Frontal cortex (tissue), 3 donors: ENCODE measurements at regions not wholly inside any gene's neighbourhood (a gene's known extent, or its start where the extent isn't known, plus 50 kb on each side); places are given as distances from the start of the nearest gene placed in this dataset.

Experiments used
- DNase-seq, 2 donors: peaks; one replicate each; pipeline ENCODE4 v3.0.0; 2012; ENCODE audit warnings: low spot score in 2 of 2
- FAIRE-seq: peaks from 2 replicates; lab custom pipeline; 2012; peaks lifted over from hg19 to GRCh38; lab: Jason Lieb, UNC
- donor health status: control.
- donor health status: control.
- donor health status: control.

DNA sequence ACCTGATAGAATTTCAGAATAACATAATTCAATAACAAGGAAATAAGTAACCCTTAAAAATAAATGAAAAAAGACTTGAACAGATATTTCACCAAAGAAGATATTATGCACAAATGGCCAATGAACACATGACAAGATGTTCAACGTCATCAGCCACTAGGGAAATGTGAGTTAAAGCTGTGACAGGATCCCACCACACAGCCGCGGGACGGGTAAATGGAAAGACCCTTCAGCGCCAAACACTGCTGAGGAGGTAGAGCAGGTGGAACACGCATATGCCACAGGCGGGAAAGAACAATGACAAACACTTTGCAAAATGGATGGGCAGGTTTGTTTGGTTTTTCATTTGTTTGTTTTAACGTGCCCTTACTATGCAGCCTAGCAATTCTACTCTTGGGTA, 86.1 kb upstream of the RNF32 start:
- DNase-seq (no peak), FAIRE-seq (no peak)

DNA sequence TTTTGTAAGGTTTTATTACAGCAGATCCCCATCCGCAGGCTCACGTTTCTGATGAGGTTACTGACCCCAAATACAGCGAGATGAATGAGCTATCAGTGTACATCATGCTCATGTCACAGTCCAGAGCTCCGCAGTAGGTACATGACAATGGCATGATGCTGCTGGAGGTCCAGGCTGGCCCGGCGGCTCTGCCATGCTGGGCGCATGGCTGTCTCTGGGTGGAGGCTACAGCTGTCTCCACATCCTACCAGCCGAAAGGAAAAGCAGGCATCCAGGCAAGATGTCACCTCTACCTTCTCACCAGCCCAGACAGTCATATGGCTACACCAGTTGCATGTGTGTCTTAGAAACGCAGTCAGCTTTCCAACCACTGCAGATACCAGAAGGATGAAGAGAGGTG, 90.9 kb upstream of the RNF32 start:
- FAIRE-seq (no peak), DNase-seq (no peak)

DNA sequence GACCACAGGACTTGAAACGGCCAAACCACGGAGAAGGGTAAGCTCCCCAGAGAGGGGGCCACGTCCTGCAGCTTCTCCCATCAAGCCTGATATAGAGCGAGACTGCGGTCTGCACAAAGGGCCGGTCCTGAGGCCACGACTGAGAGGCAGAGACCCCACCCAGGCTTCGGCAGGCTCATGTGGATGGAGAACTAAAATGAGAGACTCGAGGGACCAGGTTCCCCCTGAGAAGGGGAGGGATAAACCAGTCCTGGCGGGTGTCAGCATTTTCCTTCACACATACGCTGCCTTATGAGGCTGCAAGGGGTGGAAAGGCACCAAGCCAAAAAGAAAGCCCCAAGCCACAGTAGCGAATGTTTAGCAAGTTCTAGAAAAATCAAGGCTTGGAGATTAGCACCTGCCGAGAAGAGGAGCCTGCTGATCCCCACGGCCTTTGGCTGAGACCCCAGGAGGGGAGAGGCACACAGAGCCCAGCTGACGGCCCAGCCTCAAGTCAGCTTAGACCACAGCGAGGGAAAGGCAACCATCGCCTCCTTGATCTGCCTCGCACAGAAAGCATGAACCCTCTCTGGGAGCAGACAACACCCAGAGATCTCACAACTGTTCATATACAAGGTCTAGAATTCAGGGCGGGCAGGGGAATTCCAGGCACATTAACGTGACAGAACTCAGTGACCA, 92.6 kb upstream of the RNF32 start:
- DNase-seq (no peak), FAIRE-seq (no peak)

DNA sequence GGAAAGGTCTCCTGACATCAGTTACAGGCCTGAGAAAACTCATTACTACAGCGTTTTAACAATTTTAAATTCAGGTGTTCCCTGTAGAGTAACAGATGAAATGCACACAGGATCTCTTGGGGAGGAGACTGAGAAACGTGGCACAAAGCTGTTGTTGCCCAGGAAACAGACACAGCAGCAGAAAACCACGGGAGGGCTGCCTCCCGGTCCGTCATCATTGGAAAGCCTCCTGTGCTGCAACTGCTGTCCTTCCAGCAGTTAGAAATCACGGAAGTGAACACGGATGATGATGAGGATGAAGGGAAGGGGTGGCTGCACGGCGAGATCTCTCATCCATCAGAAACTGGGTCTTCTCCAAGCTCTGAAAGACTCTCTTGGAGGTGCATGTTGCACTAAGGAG, 94.6 kb upstream of the RNF32 start:
- DNase-seq (peak; percentile 23 to 43), FAIRE-seq (no peak)

DNA sequence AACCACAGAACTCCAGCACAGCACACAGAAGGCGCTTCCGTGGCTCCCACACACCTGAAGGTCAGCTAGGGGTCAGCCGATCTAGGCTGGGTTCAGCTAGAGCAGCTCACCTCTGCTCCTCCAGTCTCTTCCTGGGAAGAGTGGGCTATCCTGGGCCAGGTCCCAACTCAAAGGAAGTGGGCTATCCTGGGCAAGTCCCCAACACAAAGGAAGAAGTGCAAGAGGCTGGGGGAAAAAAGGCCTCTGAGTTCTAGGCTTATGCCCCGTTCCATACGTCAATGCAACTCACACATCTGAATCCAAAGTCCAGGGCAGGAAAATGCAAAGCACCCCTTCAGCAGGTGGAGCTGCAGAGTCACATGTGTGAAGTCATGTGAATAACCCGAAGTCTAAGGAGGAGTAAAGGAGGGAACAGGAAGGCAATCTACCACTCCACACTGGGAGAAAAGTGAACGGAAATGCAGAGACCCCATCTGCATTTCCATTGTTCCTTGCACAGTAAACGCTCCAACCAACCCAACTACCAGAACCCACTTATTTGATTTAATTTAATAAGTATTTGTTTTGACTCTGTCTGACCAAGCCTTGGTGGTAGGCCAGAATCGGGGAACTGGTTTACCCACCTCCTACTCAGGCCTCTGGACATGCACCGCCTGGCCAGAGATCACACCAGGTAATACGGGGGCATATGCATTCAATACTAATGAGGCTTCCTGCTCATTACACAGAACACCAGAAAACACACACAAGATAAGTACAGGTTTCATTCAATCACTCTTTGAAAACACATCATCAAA, 95.5 kb upstream of the RNF32 start:
- FAIRE-seq, result no peak
- no peak for DNase-seq

DNA sequence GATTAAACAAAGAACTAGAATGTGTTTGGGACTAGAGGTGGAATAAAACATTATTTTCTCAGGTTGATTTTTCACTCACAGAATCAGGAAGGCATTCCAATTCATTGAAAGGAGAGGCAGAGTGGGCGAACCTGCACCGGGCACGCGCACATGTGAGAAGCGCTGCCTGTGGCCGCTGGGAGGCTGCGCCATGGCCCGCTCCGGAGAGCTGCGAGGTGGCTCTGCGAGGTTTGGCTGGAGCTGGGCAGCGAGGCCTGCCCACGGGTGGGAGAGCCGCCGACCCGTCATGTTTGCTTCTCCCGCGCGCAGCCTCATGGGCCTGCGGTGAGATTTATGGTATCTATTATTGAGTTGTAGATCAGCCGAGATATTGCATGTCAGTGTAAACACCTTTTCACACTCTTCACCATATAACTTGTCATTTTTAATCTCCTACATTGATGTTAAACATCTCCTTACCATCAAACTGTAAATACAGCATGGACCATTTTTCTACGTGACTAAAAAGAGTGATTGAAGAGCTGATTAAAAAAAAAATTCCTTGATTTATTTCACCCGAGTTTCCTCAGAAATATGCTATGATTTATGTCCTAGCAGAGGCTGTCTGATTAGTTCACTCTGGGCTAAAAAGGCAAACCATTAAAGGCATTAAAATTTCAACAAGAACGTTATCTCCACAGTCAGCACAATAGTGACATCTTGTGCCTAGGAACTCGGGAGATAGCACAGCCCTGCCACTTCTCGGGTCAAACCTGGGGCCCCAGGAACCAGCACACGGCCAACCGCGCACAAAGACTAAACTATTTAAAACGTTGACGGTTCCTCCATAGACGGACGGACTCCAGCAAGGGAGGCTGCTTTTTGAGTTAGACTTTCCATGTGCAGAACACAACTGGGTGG, 96.6 kb upstream of the RNF32 start:
- DNase-seq (no peak), FAIRE-seq (no peak)

DNA sequence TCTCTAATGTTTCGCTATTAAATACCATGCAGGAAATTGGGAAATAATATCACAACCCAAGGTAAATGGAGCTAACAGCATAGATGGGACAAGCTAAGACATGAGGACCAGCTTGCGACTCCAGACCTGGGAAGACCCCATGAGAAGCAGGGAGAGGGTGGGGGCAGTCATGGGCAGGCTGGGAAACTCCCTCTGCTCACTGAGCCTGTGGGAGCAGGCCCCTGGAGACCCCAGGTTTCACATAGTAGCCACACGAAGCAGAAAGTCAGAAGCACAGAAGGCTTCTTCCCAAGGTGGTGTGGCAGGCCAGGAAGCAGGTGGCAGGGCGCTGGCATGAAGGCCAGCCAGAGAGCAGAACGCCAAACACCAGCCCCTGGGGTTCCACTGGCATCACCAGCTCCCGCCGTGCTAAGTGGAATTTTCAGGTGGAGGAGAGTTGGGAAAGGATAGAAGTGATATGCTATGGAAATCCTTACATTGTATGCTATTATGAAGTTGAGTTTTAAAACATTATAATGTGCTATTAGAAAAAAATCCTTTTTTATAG, 99.9 kb upstream of the RNF32 start:
- DNase-seq, result no peak
- no peak for FAIRE-seq

DNA sequence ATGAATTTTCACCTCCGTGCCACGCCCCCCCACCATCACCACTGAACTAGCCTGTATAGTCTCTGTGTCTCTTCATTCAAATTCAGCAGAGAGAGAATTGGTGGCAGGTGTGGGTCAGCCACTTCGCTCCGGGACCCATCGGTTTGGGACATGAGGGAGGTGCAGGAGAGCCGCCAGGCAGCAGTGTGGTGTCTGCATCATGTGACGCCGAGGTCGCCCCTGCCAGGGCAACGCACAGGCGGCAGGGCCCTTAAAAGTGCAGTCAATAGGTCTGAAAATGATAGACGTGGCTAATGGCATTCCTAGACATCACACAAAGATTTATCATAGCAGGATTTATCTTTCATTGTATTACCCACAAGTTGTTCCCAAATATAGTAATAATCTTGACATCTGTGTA, 100.6 kb upstream of the RNF32 start:
- no peak for FAIRE-seq
- no peak for DNase-seq

DNA sequence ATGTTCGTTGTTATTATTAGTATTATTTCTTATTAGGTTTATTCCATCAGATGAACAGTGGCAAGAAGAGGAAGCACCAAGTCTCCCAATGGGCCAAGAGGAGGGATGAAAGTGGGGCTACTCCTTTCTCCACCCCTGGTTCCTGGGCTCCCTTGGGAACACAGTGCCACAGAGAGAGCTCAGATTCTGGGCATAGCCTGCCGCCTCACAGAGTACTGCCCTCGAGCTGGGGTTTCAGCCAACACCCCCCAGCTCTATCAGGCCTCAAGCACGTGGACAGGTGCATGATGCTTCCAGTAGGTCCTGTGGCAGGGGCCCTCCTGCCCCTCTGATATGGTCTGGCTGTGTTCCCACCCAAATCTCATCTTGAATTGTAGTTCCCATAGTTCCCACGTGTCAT, 103.6 kb upstream of the RNF32 start:
- DNase-seq (no peak), FAIRE-seq (no peak)

DNA sequence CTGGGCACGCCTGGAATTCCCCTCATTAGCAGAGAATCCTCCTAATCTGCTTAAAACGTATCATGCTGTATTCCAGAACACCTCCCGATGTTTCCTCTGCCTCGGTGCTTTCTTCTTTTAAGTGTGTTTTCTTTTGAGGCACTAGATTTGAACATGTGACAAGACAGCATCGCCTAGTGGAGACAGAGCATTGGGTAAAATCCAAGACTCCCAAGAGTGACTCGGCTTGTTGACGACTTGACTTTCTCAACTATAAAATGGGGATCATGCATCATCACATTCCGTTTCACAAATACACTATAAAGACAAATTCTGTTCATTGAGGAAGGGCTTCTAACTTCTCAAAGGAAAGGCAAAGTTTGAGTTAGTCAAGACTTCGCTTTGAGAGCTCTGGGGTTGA, 105.6 kb upstream of the RNF32 start:
- no peak for DNase-seq
- FAIRE-seq, result no peak

DNA sequence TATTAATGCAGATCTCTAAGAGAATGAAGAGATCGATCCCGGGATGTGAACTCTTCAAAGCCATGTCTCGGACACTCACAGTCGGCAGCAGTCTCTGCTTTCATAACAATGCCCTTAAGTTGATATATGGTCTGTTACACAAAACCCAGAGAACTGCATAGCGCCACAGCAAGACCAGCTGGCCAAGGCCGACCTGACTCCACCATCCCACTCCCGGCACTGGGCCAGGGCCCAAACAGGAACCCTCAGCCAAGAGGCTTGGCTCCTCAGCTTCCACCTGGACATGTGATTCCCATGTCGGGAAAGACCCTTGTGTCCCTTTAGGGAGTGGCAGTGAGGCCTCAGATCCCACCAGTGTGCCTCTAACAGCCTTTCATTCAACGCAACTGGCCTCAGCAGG, 106.6 kb upstream of the RNF32 start:
- FAIRE-seq (no peak), DNase-seq (no peak)

DNA sequence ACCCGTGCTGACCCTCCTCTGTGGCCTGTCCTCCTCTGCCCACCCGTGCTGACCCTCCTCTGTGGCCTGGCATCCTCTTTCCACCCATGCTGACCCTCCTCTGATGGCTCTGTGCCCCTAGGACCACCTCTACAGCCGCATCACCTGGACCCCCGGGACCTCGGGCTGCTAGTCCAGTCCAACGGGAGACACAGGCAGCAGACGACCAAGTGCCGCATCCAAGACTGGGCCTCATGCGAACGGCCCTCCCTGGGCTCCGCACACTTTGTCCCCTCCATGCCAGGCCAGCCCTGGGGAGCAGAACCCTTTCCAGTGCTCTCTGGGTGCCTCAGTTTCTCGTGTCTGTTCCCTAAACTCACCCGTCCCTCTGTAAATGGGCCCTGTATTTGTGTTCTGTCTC, 107.2 kb upstream of the RNF32 start:
- no peak for FAIRE-seq

DNA sequence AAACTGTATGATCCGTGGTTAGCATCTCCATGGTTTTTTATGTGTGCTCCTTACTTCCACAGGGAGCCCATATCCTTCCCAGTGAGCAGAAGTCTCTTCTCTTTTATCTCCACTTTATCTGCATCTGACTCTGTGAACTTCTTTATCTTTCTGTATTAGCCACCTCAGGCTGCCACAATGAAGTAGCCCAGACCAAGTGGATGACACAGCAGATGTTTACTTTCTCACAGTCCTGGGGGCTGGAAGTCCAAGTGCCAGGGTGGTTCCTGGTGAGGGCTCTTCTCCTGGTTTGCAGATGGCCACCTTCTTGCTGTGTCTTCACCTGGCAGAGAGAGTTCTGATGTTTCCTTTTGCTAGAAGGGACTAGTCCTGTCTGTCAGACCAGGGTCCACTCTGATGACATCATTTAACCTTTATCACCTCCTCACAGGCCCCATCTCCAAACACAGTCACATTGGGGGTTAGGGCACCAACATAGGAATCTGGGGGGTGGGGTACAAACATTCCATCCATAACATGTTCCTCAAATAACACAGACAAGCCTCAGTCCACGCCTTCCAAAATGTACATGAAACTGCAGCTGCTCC, 108.5 kb upstream of the RNF32 start:
- no peak for FAIRE-seq

More for the DNA sequence above, 107.2 kb upstream of the RNF32 start:
- no peak for DNase-seq

DNA sequence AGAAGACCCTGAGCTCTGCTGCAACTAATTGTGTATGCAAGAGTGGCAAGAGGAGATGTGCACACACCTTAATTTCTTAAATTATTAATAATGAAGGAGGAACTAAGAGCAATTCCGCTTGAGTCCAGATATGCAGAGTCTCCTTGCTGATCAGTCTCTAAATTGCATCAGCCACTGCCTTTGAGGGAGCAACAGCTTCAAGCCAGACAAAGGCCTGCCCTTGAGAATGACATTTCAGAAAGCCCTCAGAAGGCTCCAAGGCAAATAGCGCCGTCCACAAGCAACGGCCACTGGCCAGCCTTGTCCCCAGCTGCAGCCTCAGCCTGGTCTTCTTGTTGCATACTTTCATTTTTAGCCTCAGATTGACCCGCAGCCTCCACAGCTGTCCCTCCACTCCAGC, 110.6 kb upstream of the RNF32 start:
- FAIRE-seq, result no peak

More for the DNA sequence above, 108.5 kb upstream of the RNF32 start:
- DNase-seq, result no peak

DNA sequence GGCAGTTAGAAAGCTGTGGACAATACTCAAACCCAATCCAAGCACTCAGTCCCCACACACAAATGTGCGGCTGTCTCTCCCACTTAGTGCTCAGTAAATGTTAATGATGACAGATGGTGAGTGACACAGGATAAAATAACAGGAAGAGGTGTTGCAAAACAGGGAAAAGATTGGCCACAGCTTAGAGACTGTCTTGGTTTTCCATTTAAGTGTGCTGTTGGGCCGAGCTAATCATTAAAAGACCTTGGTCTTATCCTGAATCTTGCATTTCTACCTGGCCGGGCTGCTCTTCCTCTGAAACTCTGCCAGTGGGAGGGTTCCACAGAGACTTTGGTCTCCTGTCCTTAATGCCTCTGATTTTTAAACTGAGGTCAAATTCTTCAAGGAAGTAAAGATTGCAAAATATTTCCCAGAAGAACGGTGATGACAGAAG, 113.1 kb upstream of the RNF32 start:
- DNase-seq (no peak), FAIRE-seq (no peak)

More for the DNA sequence above, 110.6 kb upstream of the RNF32 start:
- DNase-seq, result no peak

DNA sequence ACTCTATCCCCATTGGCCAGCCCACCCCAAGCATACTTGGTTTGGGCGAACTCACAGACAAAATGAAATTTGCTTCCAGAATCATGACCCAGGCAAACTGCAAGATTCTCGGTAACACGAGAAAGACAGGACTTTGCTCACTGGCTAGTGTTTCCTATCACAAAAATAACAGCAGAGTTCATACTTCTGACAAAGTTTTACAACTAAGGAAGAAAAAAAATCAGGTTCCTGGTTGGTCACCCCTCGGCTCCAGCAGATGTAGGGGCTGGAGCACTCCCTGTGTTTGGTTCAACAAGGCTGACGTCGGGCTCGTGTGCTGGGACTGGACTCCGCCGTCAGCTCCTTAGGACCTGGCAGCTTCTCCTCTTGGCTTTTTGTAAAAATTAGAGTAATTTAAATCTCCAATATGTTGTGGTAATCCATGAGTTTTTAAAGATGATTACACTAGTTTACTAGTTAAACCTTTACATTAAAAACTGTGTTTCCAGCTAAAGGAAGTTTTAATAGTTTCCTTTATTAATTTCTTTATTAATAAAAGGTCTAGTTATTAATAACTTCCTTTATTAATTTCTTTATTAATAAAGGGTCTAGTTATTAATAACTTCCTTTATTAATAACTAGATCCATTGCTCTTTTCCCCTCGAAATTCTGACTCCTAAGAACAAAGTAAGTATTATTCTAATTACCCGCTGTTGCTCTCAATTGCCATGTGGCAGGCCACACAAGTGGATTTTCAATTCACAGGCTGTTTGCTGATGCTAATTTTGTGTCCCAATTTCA, 115.6 kb upstream of the RNF32 start:
- FAIRE-seq, result peak; percentile 6
- no peak for DNase-seq

DNA sequence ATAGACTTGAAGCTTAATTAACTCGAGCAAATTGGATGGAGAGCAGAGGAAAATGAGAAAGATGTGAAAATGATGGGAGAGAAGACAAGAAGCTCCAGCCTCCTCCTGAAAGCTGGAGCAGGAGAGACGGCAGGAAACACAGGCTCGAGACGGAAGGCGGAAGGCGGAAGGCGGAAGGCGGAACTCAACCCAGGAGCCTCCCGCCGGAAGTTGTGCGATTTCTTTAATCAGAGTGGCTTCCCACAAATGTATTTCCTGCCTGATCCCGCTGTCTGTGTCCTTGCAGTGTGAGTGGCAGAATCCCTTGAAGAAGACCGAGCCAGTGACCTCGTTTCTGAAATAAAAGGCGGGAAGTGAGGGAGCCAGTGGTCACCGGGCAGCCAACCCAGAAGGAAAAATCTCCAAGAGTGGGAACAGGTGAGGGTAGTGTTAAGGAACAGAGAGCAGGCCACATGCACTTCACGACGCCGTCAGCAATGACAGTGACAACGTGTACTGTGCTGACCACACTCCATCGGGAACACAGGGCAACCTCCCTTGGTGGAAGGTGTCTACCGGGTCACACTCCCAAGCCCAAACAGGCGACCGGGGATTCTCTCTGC, 117.0 kb upstream of the RNF32 start:
- FAIRE-seq (no peak), DNase-seq (no peak)

DNA sequence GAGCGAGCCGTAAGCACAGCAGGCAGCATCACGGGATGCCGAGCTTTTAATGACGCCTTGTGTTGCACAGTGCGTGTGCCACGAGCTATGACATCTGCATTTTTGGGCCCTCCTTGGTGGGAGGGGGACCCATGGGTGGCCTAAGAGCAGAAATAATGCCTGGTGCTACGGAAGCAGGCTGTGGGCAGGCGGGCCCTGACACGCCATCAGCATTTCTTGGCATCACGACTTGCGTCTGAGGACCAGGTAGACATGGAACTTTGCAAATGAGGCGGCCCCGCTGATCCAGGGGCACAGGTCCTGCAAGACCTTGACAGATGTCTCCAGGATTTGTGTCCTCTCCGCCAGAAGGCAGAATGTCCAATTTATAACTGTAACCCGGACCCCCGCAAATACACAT, 117.8 kb upstream of the RNF32 start:
- FAIRE-seq, result no peak

DNA sequence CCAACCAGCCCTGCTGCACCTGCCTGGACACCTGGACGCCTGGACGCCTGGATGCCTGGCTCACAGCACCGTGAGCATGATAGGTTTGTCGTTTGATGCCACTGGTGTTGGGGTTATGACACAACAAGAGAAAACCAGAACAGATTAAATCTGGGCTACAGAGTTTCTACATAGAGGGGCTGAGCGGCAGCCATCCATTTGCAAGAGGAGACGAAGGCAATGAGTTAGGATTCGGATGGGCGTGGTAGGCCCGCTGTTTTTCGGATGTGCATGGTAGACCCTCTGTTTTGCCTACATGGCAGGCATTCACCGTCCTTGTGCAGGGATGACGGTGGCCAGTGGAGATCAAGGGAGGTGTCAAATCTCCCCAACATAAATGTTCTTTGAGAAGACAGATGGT, 121.5 kb upstream of the RNF32 start:
- FAIRE-seq, result no peak

More for the DNA sequence above, 117.8 kb upstream of the RNF32 start:
- no peak for DNase-seq

More for the DNA sequence above, 121.5 kb upstream of the RNF32 start:
- DNase-seq, result no peak
